Coronary artery (tissue), 2 donors: ENCODE measurements at regions not wholly inside any gene's neighbourhood (a gene's known extent, or its start where the extent isn't known, plus 50 kb on each side); places are given as distances from the start of the nearest gene placed in this dataset.
A peak's percentile ranks its signal among the peaks of the same experiment; 100 is the strongest.
"Not testable (repeated sequence)": the region's sequence is repeated elsewhere in the genome, so short reads cannot be mapped to it uniquely, and the experiment has no call there.

ENCODE experiments used
- DNase-seq: peaks from one replicate; pipeline ENCODE4 v3.0.0-alpha.2; 2017; ENCODE audit warnings: low spot score
- H3K27ac ChIP-seq, 2 donors: fragments of 200-600 bp; sonication (generic); one replicate each; pipeline ENCODE4 v1.5.1; 2016 to 2019
- H3K4me3 ChIP-seq: fragments of 200-600 bp; sonication (generic); 2 replicates; pipeline ENCODE4 v1.5.1; 2016; ENCODE audit warnings: mild to moderate bottlenecking, moderate library complexity

- not testable (repeated sequence) for H3K4me3 ChIP-seq, DNase-seq, H3K27ac ChIP-seq
Measured at GRCh38 chr3:195999176-195999575, 82.7 kb downstream of the TFRC start.

GRCh38 chr3:195996314-195996713, 85.6 kb downstream of the TFRC start:
- not testable (repeated sequence) for H3K4me3 ChIP-seq, H3K27ac ChIP-seq, DNase-seq

GRCh38 chr3:195994343-195994742, 86.0 kb upstream of the TNK2 start:
- H3K27ac ChIP-seq, H3K4me3 ChIP-seq, DNase-seq: not testable (repeated sequence)

DNA sequence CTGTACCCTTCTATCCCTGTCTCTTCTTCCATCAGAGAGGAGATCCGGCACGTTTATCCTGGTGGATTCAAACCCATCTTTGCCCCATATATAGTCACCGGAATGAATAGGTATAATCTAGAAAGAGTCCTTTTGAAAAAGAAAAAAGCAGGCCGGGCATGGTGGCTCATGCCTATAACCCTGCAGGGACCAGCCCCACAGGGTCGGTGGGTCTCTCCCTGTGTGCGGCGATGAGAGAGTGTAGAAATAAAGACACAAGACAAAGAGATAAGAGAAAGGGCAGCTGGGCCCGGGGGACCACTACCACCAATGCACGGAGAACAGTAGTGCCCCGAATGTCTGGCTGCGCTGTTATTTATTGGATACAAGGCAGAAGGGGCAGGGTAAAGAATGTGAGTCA, 85.3 kb upstream of the TNK2 start:
- H3K4me3 ChIP-seq, H3K27ac ChIP-seq, DNase-seq: not testable (repeated sequence)

GRCh38 chr3:195992956-195993595, 84.7 kb upstream of the TNK2 start:
- not testable (repeated sequence) for H3K27ac ChIP-seq, DNase-seq, H3K4me3 ChIP-seq

DNA sequence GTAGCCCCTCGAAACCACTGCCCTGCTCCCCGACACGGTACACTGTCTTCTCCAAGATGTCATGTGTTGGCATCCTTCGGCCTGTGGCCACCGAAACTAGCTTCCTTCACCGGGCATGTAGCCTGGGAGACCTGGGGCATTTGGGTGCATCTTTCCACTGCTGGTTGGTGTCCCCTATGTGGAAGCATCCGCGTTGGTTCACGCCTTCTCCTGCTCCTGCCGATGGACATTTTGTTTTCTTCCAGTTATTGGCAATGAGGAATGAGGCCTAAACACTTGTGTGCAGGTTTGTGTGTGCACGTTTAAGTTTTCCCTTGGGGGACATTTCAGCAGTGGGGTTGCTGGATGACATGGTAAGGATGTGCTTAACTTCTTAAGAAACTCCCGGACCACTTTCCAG, 83.6 kb upstream of the TNK2 start:
- H3K4me3 ChIP-seq, DNase-seq, H3K27ac ChIP-seq: not testable (repeated sequence)

- not testable (repeated sequence) for H3K27ac ChIP-seq, DNase-seq, H3K4me3 ChIP-seq
Measured at GRCh38 chr3:195991243-195991642, 82.9 kb upstream of the TNK2 start.

- Histone ChIP-seq H3K27ac (peak overlapping the region; percentile 78 to 81), H3K4me3 (peak overlapping the region; percentile 77)
- not testable (repeated sequence) for DNase-seq
Measured at GRCh38 chr3:195990841-195991174, 82.5 kb upstream of the TNK2 start.

GRCh38 chr3:195989921-195990840, 81.8 kb upstream of the TNK2 start:
- peak overlapping the region; percentile 78 to 81 for H3K27ac ChIP-seq
- H3K4me3 ChIP-seq, result peak overlapping the region; percentile 77
- DNase-seq, result not testable (repeated sequence)

DNA sequence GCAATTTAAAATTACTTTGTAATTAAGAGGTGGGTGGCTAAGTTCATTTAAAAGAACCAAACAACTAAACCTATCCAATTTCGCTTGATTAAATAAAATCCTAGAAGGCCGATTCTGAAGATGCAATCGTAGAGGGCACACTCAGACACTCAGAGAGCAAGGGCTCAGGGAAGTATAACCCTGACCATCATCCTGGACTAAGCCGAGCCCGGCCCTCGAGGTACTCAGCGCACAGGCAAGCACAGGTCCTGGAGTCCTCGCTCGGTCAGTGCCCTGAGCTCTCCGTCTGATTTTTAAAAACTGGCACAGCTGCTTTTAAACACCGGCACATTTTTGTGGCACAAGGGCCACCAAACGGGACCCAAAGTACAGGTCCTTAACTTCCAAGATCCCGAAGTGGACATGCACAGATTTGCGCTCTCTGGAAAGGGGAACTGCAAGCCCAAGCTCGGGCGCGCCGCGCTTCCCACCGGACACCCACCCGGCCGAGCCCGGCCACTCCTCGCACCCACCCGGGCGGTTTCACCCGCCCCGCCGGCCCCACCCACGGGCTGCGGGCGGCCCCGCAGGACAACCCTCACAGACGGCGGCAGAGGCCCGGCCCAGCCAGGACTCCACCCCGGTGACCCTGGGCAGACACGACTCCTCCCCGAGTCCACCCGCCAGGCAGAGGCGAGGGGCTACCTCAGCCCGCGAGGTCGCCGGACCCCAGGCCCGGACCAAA, 81.0 kb upstream of the TNK2 start:
- H3K27ac ChIP-seq, DNase-seq: not testable (repeated sequence)
- peak overlapping the region; percentile 77 for H3K4me3 ChIP-seq

DNA sequence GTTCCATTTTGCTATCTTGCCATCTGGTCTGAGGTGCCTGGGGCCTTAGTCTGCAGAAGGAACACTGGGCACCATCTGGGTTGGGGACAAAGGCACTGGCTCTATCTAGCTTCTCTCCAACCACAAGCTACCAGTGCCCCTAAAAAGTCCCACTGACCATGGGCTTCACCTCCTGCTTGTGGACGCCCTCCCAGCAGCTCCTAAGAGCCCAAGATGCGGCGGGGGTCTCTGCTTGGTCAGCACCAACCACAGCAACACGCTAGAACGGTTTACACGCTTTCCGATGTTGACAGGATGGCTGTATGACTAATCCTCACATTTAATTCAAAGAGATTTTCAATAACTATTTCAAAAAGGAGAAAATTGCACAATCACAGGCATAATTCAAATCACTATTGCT, 80.4 kb upstream of the TNK2 start:
- not testable (repeated sequence) for H3K4me3 ChIP-seq, DNase-seq, H3K27ac ChIP-seq

GRCh38 chr3:195987001-195987400, 78.7 kb upstream of the TNK2 start:
- not testable (repeated sequence) for H3K27ac ChIP-seq, DNase-seq, H3K4me3 ChIP-seq

GRCh38 chr3:195986576-195986975, 78.2 kb upstream of the TNK2 start:
- not testable (repeated sequence) for DNase-seq

GRCh38 chr3:195985348-195985920, 77.1 kb upstream of the TNK2 start:
- H3K27ac ChIP-seq, H3K4me3 ChIP-seq, DNase-seq: not testable (repeated sequence)

More at GRCh38 chr3:195986576-195986975, 78.2 kb upstream of the TNK2 start:
- H3K27ac ChIP-seq, H3K4me3 ChIP-seq: not testable (repeated sequence)

- H3K4me3 ChIP-seq, H3K27ac ChIP-seq, DNase-seq: not testable (repeated sequence)
Measured at GRCh38 chr3:195984392-195985030, 76.2 kb upstream of the TNK2 start.

- H3K4me3 ChIP-seq, H3K27ac ChIP-seq, DNase-seq: not testable (repeated sequence)
Measured at GRCh38 chr3:195983880-195984279, 75.5 kb upstream of the TNK2 start.

DNA sequence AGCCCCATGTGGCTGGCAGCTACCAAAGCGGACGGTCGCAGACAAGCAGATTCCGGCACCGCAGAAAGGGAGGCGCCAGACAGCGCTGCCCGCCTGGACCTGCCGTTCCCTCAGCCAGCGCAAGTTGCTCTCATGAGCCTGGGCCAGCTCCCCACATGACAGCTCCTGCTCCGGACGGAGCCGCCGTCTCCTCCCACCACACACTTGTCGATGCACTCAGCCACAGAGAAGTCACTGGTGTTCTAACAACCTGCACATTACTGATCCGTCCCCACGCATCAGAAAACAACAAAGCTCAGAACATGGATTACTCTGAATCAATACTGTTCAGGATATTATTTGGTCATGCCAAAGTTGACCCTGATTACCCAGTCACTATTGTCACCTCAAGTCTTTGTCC, 74.4 kb upstream of the TNK2 start:
- not testable (repeated sequence) for H3K27ac ChIP-seq, H3K4me3 ChIP-seq, DNase-seq

DNA sequence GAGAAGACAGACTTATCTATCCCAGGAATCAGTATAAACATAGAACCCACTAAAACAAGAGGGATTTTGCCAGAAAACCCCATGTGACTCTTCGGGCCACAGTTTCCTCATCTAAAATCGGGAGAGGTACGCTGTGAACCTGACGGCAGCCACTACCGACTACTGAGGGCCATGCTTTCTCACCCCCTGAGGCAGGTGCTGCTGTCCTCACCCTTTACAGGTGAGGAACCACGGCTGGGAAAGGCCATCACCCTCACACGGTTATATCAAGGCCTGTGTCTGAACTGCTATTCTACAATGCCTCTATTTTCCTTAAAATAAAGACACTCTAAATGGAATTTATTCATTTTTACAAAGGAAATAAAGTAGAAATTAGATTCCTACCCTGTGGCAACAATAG, 73.4 kb upstream of the TNK2 start:
- DNase-seq, H3K4me3 ChIP-seq, H3K27ac ChIP-seq: not testable (repeated sequence)

- not testable (repeated sequence) for H3K4me3 ChIP-seq
Measured at GRCh38 chr3:195979877-195980276, 71.5 kb upstream of the TNK2 start.

More at GRCh38 chr3:195979877-195980276, 71.5 kb upstream of the TNK2 start:
- H3K27ac ChIP-seq, DNase-seq: not testable (repeated sequence)
